ENCODE measurements at regions not wholly inside any gene's neighbourhood (a gene's known extent, or its start where the extent isn't known, plus 50 kb on each side); places are given as distances from the start of the nearest gene placed in this dataset.
"Not testable (repeated sequence)": the region's sequence is repeated elsewhere in the genome, so short reads cannot be mapped to it uniquely, and the experiment has no call there.

DNA sequence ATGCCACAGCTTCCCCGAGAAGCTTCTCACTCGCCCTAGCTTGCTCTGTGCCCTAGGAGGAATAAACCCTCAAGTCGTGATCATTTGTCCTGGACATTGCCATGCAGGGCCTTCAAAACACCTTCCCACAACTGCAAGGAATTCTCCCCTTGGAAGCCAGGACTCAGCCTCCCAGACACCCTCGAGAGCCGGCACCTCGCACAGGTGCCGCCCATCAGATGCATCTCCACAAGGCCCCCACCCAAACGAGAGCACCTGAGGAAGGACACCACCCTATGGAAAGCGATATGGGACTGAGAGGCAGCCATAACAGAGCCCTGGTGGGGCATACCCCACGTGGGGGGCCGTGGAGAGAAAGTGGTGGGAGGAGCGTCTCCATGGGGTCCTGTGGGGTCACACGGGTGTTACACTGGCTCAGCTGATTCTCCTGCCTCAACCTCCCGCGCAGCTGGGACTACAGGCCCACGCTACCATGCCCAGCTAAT, 77.6 kb upstream of the FOXK1 start:
- in situ Hi-C loops (cut with HindIII; ENCODE audit: low sequenced_read_pairs): no loop called here

DNA sequence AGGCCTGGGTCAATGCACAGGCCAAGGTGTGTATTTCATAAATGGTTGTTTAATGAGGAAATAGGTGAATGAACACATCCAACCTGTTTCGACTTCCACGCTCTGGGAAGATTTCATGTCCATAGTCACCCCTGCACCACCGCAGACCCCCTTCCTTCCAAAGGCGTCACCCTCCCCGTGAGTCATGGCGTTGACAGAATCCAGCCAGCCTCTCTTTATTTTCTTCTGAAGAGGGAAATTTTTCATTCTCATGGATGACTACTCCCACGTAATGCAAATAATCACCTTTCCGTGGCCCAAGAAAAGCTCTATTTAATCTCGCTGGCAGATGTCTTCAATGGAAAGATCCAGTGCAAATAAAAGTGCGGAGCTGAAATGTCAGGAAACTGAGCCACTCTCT, 75.3 kb upstream of the FOXK1 start:
- DNase-seq (ENCODE audit: low spot score): no peak
- in situ Hi-C loops (cut with HindIII; ENCODE audit: low sequenced_read_pairs): no loop called here

More for the DNA sequence above, 77.6 kb upstream of the FOXK1 start:
- no peak for DNase-seq (ENCODE audit: low spot score)

DNA sequence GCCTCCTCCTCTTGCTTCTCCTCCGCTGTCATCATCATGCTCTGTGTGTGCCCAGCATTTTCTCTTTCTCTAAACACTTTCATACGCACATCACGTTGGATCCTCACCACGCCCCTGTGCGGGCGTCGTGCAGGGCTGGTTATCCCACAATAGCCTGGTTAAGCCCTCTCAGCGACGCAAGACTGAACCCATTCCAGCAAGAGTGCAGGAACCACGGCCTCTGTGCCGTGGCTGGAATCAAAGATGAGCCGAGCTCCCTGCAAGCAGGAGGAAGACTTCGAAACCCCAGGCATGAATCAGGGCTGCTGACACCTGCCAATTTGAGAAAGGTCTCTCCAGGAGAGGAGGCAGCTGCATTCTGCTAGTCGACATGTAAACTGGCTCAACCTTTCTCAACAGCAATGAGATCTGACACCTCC, 74.8 kb upstream of the FOXK1 start:
- DNase-seq (ENCODE audit: low spot score): peak; percentile 8
- in situ Hi-C loops (cut with HindIII; ENCODE audit: low sequenced_read_pairs): no loop called here

DNA sequence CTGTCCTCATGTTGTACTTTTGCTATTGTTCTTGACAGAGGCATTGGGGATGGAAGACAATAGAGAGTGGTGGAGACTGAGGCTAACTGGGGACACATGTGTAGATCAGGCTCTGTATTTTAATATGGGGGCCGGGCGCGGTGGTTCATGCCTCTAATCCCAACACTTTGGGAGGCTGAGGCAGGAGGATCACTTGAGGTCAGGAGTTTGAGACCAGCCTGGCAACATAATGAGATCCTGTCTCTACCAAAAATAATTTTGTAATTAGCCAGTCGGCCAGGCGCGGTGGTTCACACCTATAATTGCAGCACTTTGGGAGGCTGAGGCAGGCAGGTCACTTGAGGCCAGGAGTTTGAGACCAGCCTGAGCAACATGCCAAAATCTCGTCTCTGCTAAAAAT, 72.5 kb upstream of the FOXK1 start:
- in situ Hi-C loops (cut with HindIII; ENCODE audit: low sequenced_read_pairs); DNase-seq (ENCODE audit: low spot score): not testable (repeated sequence)

DNA sequence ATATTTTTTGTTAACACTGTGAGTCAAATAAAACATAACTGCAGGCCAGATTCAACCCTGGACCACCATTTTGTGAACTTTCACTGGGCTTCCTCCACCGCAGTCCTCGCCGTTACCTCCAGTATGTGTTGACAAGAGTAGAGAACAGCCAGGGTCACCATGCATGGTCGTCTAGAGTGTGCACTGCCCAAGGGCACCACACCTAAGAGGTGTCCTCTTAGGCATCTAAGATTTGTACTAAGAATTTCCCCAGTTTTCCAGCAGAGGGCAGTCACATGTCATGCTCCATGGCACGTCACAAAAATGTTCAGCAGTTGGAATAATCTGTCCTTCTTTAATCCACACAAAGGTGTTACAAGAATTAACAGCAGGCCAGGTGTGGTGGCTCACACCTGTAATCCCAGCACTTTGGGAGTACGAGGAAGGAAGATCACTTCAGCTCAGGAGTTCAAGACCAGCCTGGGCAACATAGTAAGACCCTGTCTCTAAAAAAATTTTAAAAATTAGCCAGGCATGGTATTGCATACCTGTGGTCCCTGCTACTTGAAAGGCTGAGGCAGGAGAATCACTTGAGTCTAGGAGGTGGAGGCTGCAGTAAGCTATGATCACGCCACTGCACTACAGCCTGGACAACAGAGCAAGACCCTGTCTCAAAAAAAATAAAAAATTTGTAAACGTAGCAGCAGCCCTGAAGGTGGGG, 71.2 kb upstream of the FOXK1 start:
- peak; percentile 74 for DNase-seq (ENCODE audit: low spot score)
- in situ Hi-C loops (cut with HindIII; ENCODE audit: low sequenced_read_pairs): no loop called here

DNA sequence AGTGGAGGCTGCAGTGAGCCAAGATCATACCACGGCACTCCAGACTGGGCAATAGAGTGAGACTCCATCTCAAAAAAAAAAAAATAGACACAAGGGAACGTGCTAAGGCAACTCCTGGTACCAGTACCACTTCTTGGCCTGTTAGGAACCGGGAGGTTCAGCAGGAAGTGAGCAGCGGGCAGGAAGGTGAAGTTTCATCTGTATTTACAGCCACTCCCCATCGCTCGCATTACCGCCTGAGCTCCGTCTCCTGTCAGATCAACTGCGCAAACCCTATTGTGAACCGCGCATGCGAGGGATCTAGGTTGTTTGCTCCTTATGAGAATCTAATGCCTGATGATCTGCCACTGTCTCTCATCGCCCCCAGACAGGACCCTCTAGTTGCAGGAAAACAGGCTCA, 69.9 kb upstream of the FOXK1 start:
- no peak for DNase-seq (ENCODE audit: low spot score)
- in situ Hi-C loops (cut with HindIII; ENCODE audit: low sequenced_read_pairs): no loop called here

DNA sequence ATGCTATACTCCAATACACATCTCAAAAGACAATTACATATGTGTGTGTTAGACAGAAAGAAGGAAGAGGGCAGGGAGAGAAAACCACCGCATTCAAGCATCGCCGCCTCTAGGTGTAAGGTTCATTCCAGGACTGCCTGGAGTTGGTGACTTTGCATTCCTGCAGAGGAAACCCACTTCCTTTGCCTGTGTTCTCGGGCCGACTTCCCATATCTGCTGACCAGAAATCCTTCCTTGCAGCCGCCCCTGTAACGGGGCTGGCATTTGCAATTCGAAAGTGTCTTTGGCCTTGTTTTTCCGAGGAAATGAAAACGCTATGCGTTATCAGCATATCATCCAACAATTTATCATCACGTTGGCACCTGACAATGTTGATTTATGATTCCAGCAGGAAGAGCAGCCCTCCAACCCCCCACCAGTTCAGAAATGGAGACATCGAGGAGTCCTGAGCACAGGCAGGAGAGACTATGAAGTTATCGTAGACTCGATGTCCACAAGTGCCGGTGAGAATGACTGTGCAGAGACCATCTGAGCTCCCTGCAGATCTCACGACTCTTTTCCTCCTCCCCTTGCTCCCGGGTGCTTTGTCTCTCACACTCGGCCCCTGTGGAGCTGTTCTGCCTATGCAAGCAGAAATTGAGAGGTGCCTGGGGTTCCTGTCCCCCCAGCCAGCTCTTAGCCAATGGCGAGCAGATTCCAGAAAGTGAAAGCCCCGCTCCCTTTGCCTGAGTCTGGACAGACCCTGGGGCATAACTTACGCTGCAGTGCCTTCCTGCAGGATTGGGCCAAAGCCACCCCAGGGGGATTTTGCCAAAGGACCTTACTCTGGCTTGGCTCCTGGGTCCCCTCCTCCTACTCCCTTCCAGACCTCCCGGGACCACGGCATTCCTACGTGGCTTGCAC, 68.9 kb upstream of the FOXK1 start:
- in situ Hi-C loops (cut with HindIII; ENCODE audit: low sequenced_read_pairs): no loop called here
- no peak for DNase-seq (ENCODE audit: low spot score)

DNA sequence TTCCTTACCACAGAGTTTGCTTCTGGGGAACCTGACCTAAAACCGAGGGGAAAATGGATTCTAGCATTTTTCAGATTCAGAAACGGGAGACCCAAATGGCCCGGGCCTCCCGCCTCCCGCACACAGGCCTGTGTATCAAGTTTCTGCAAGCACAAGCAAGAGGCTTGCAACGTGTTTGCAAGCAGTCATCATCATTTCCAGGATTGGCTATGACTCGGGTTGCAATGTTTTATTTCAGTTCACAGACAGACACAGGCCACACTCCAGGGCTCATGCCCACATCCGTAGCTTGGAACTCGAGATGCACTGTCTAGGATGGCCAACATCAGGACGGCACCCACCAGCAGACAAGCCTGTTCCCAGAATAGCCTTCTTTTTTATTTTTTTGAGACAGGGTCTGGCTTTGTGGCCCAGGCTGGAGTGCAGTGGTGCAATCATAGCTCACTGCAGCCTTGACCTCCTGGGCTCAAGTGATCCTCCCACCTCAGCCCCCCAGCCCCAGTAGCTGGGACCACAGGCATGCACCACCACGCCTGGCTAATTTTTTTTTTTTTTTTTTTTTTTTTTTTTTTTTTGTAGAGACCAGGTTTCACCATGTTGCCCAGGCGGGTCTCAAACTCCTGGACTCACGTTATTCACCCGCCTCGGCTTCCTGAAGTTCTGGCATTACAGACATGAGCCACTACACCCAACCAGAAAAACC, 68.1 kb upstream of the FOXK1 start:
- in situ Hi-C loops (cut with HindIII; ENCODE audit: low sequenced_read_pairs): no loop called here
- DNase-seq (ENCODE audit: low spot score): no peak

DNA sequence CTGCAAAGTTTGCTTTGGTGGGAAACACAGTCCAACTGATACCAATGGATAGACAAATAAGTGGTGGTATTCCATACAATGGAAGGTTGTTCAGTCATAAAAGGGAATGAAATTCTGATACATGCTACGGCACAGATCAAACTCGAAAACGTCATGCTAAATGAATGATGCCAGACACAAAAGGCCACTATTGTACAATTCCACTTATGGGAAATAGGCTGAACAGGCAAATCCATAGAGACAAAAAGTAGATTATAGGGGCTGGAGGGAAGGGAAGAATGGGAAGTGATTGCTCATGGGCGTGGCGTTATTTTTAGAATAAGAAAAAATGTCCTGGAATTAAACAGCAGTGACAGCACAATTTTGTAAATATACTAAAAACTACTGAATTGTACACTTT, 66.0 kb upstream of the FOXK1 start:
- no peak for DNase-seq (ENCODE audit: low spot score)
- in situ Hi-C loops (cut with HindIII; ENCODE audit: low sequenced_read_pairs): no loop called here

DNA sequence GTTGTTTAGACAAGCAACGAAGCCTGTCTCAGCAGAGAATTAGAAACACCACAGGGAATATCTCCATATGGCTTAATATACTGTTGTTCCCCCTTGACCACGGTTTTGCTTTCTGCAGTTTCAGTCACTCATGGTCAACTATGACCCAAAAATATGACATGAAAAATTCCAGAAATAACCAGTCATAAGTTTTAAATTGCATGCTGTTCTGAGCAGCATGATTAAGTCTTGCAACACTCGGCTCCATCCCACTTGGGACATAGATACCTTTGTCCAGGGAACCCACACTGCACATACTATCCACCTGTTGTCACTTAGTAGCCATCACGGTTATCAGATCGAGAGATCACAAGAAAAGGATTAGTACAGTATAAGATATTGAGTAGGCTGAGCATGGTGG, 60.7 kb upstream of the FOXK1 start:
- in situ Hi-C loops (cut with HindIII; ENCODE audit: low sequenced_read_pairs): no loop called here
- no peak for DNase-seq (ENCODE audit: low spot score)

DNA sequence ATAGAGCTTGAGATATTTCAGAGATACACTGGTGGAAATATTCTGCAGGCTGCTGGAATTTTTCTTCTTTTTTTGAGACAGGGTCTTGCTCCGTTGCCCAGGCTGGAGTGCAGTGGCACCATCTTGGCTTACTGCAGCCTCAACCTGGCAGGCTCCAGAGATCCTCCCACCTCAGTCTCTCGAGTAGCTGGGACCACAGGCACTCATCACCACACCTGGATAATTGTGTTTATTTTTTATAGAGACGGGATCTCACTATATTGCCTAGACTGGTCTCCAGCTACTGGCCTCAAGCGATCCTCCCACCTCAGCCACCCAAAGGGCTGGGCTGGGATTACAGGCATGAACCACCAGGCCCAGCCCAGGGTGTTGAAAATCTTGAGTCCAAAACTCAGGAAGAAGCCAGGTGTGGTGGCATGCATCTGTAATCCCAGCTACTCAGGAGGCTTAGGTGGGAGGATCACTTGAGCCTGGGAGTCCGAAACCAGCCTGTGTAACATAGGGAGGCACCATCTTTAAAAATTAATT, 55.7 kb upstream of the FOXK1 start:
- in situ Hi-C loops (cut with HindIII; ENCODE audit: low sequenced_read_pairs): no loop called here
- no peak for DNase-seq (ENCODE audit: low spot score)

DNA sequence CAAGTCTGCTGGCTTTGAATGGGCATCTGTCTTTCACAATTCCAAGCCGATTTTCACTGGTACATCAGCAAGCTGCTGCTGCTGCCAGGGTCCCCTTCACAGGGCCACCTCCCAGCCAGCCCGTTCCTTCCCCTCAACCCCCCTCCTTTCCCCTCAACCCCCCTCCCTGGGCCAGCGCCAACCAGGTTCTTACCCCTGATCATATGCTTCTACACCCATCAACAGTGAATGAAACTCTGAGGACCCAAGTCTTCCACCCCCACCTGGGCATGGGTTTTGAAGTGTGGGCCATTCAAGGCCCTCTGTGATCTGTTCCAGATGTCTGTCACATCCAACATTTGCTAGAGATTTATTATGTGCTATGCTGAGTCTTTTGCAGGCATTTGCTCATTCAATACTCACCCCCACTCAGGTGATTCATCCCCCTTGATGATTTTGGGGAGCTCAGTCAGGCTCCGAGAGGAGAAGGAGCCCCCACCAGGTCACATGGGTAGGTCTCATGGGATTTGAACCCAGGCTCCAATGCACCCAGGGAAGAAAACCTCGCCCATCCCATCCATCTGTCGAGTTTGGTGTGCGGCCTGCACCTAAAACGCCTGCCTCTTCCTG, 52.7 kb upstream of the FOXK1 start:
- no peak for DNase-seq (ENCODE audit: low spot score)
- in situ Hi-C loops (cut with HindIII; ENCODE audit: low sequenced_read_pairs): no loop called here

DNA sequence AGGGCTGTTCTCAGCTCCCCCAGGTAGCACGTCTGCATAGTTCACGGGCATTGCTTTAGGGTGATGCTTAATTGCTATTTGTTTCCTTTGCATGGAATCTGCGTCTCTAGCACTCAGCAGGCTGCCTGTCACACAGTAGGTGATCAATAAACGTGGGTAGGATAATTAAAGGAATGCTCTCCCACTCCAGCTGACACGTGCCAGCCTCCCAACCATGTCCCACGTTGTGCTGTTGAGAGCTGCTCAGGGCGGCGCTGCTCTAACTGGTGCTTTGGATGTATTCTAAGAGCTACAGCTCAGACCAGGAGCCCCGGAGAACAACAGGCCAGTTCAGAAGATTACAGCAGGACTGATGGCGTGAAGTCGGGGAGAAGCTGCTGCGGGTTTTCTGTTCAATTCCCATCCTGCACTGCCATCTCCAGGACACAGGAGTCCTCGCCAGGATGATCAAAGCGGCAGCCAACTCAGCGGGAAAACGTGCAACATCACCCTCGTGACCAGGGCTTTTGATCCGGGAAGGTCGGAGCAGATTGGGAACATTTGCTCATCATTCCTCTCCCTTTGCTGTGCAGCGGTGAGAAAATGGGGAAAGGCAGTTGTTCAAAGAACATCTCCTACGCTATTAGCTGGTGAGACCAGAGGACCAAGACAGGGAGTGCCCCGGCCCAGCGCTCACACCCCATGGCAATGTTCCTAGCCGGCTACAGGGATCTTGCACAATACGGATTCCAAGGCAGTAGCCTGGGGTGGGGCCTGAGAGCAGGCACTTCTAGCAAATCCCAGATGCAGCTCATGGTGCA, 50.5 kb upstream of the FOXK1 start:
- in situ Hi-C loops (cut with HindIII; ENCODE audit: low sequenced_read_pairs): no loop called here

More for the DNA sequence above, 50.5 kb upstream of the FOXK1 start:
- peak; percentile 86 for DNase-seq (ENCODE audit: low spot score)

Measured in G401 (cell line).